Keratinocyte (primary cell): ENCODE measurements at regions not wholly inside any gene's neighbourhood (a gene's known extent, or its start where the extent isn't known, plus 50 kb on each side); places are given as distances from the start of the nearest gene placed in this dataset.

Source experiments
- DNase-seq: peaks from one replicate; pipeline ENCODE4 v3.0.0-alpha.2; 2011; ENCODE audit warnings: low read depth, missing footprints, low spot score
- FAIRE-seq: peaks from 2 replicates; lab custom pipeline; 2011; peaks lifted over from hg19 to GRCh38; lab: Jason Lieb, UNC
- H2AFZ ChIP-seq: 2 replicates; pipeline ENCODE4 v1.6.0; 2012; ENCODE audit warnings: low read length, control low read depth, inconsistent platforms; ENCODE audit not compliant: control insufficient read depth
- H3K27ac ChIP-seq: 2 replicates; pipeline ENCODE4 v1.5.1; 2011; ENCODE audit warnings: low read length; ENCODE audit not compliant: control insufficient read depth, insufficient read depth
- H3K27me3 ChIP-seq: 3 replicates; pipeline ENCODE4 v1.6.0; 2011; ENCODE audit warnings: low read length; ENCODE audit not compliant: control insufficient read depth, insufficient read depth; ENCODE audit errors: extremely low read depth
- H3K36me3 ChIP-seq, 2 experiments: 2 replicates in 1 of 2; 3 replicates in 1 of 2; pipeline ENCODE4 v1.5.1; 2011; ENCODE audit warnings: low read length in 2 of 2, mild to moderate bottlenecking in 1 of 2; ENCODE audit not compliant: control insufficient read depth in 2 of 2, insufficient read depth in 2 of 2; ENCODE audit errors: extremely low read depth in 1 of 2
- H3K4me1 ChIP-seq: 3 replicates; pipeline ENCODE4 v1.5.1; 2011; ENCODE audit warnings: low read length; ENCODE audit not compliant: control insufficient read depth, insufficient read depth; ENCODE audit errors: extremely low read depth
- H3K4me2 ChIP-seq: 3 replicates; pipeline ENCODE4 v1.6.0; 2011; ENCODE audit warnings: low read depth, low read length; ENCODE audit not compliant: control insufficient read depth, insufficient read depth; ENCODE audit errors: extremely low read depth
- H3K4me3 ChIP-seq, 3 experiments: fragments of 200-600 bp in 1 of 3; sonication (generic) in 1 of 3; 2 replicates in 2 of 3; 3 replicates in 1 of 3; pipeline ENCODE4 v1.5.1; 2011 to 2016; ENCODE audit warnings: low read length in 3 of 3, mild to moderate bottlenecking in 3 of 3, control low read depth in 2 of 3, inconsistent platforms in 1 of 3, low read depth in 1 of 3, mixed read lengths in 1 of 3, mixed run types in 1 of 3, moderate library complexity in 1 of 3; ENCODE audit not compliant: control insufficient read depth in 2 of 3, insufficient read depth in 2 of 3; ENCODE audit errors: extremely low read depth in 1 of 3
- H3K79me2 ChIP-seq: 2 replicates; pipeline ENCODE4 v1.6.0; 2012; ENCODE audit warnings: low read length; ENCODE audit not compliant: control insufficient read depth, insufficient read depth
- H3K9ac ChIP-seq: 3 replicates; pipeline ENCODE4 v1.6.0; 2011; ENCODE audit warnings: low read length; ENCODE audit not compliant: control insufficient read depth, insufficient read depth; ENCODE audit errors: extremely low read depth
- H3K9me1 ChIP-seq: 3 replicates; pipeline ENCODE4 v1.6.0; 2011; ENCODE audit warnings: low read length; ENCODE audit not compliant: control insufficient read depth, insufficient read depth; ENCODE audit errors: extremely low read depth
- H3K9me3 ChIP-seq: 2 replicates; pipeline ENCODE4 v1.5.1; 2012; ENCODE audit warnings: low read depth, low read length; ENCODE audit not compliant: control insufficient read depth
- H4K20me1 ChIP-seq: 3 replicates; pipeline ENCODE4 v1.6.0; 2011; ENCODE audit warnings: low read length; ENCODE audit not compliant: control insufficient read depth, insufficient read depth; ENCODE audit errors: extremely low read depth
- EZH2 ChIP-seq: IDR thresholded peaks from one replicate; pipeline ENCODE4 v1.6.1; 2012; ENCODE audit warnings: inconsistent platforms, mild to moderate bottlenecking, low read length, moderate library complexity
- dilution Hi-C: fragments of 300-500 bp; cut with MboI; formaldehyde crosslinking; loops from one replicate; pipeline ENCODE4 v1.7.0; 2020; ENCODE audit warnings: low sequenced_read_pairs; ENCODE audit not compliant: extremely low pct_ligation_motif_present
- TF ChIP-seq, protein P1 (sequence below), 3 experiments: IDR thresholded peaks in 1 of 3; conservative IDR thresholded peaks in 1 of 3; optimal IDR thresholded peaks in 1 of 3; 2 replicates in 2 of 3; 3 replicates in 1 of 3; pipeline versions ENCODE3 to v1.5.1; 2011; ENCODE audit warnings: low read length in 3 of 3, mild to moderate bottlenecking in 3 of 3, moderate library complexity in 2 of 3, control low read depth in 1 of 3, inconsistent platforms in 1 of 3; ENCODE audit not compliant: insufficient read depth in 2 of 3; ENCODE audit errors: extremely low read depth in 1 of 3

GRCh38 chr6:140007525-140007924 lies 633.1 kb upstream of the CITED2 start:
- no peak overlapping the region for H3K27ac ChIP-seq
- dilution Hi-C loops: no loop called here
- no peaks in the 10 kb centered on the region for H3K9me3 ChIP-seq
- H3K4me2 ChIP-seq: no peak overlapping the region
- no peaks in the 10 kb centered on the region for H3K36me3 ChIP-seq
- no peak overlapping the region for H3K9ac ChIP-seq
- TF ChIP-seq, protein P1, sequence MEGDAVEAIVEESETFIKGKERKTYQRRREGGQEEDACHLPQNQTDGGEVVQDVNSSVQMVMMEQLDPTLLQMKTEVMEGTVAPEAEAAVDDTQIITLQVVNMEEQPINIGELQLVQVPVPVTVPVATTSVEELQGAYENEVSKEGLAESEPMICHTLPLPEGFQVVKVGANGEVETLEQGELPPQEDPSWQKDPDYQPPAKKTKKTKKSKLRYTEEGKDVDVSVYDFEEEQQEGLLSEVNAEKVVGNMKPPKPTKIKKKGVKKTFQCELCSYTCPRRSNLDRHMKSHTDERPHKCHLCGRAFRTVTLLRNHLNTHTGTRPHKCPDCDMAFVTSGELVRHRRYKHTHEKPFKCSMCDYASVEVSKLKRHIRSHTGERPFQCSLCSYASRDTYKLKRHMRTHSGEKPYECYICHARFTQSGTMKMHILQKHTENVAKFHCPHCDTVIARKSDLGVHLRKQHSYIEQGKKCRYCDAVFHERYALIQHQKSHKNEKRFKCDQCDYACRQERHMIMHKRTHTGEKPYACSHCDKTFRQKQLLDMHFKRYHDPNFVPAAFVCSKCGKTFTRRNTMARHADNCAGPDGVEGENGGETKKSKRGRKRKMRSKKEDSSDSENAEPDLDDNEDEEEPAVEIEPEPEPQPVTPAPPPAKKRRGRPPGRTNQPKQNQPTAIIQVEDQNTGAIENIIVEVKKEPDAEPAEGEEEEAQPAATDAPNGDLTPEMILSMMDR (optimal IDR thresholded peaks at IDR 0.05 in 1 of 3, IDR thresholded peaks at IDR 0.05 in 1 of 3, conservative IDR thresholded peaks at IDR 0.05 in 1 of 3; ENCODE audit: extremely low read depth in 1 of 3, insufficient read depth in 2 of 3, low read length in 3 of 3): no peak
- TF ChIP-seq EZH2: no peak
- H3K9me1 ChIP-seq: no peaks in the 10 kb centered on the region
- no peaks in the 10 kb centered on the region for H3K4me1 ChIP-seq
- no peak overlapping the region for H2AFZ ChIP-seq
- no peaks in the 10 kb centered on the region for H4K20me1 ChIP-seq
- no peaks in the 10 kb centered on the region for H3K79me2 ChIP-seq
- FAIRE-seq: no peak
- no peaks in the 10 kb centered on the region for H3K27me3 ChIP-seq
- no peak overlapping the region for H3K4me3 ChIP-seq
- DNase-seq: no peak

- no peak for FAIRE-seq
- H2AFZ ChIP-seq: no peak overlapping the region
- no peak for DNase-seq
- no peak overlapping the region for H3K4me2 ChIP-seq
- no peaks in the 10 kb centered on the region for H4K20me1 ChIP-seq
- no peaks in the 10 kb centered on the region for H3K4me1 ChIP-seq
- no peaks in the 10 kb centered on the region for H3K9me3 ChIP-seq
- no peaks in the 10 kb centered on the region for H3K36me3 ChIP-seq
- H3K27me3 ChIP-seq: no peaks in the 10 kb centered on the region
- H3K79me2 ChIP-seq: no peaks in the 10 kb centered on the region
- H3K9ac ChIP-seq: no peak overlapping the region
- no peak overlapping the region for H3K4me3 ChIP-seq
- no peak for TF ChIP-seq EZH2
- TF ChIP-seq, protein P1 (optimal IDR thresholded peaks at IDR 0.05 in 1 of 3, IDR thresholded peaks at IDR 0.05 in 1 of 3, conservative IDR thresholded peaks at IDR 0.05 in 1 of 3; ENCODE audit: extremely low read depth in 1 of 3, insufficient read depth in 2 of 3, low read length in 3 of 3): no peak
- H3K27ac ChIP-seq: no peak overlapping the region
- dilution Hi-C loops: no loop called here
- no peaks in the 10 kb centered on the region for H3K9me1 ChIP-seq
Observed at GRCh38 chr6:140003217-140003616, 628.8 kb upstream of the CITED2 start.
